ENCODE measurements at regions not wholly inside any gene's neighbourhood (a gene's known extent, or its start where the extent isn't known, plus 50 kb on each side); places are given as distances from the start of the nearest gene placed in this dataset.

- no peak for TF ChIP-seq CTCF (IDR thresholded peaks at IDR 0.05)
- no peak for TF ChIP-seq POLR2A (IDR thresholded peaks at IDR 0.05)
Measured at GRCh38 chr13:57832187-57832586, 200.6 kb downstream of the PCDH17 start.

All from Peyer's patch (tissue), 4 donors.